Stimulated activated CD8-positive, alpha-beta memory T cell treated with anti-CD3 and anti-CD28 coated beads, Interleukin-12 subunit alpha, Interleukin-12 subunit beta, amount 100 ng/mL, for 24 hours (primary cell): ENCODE measurements at regions not wholly inside any gene's neighbourhood (a gene's known extent, or its start where the extent isn't known, plus 50 kb on each side); places are given as distances from the start of the nearest gene placed in this dataset.
"Not testable (repeated sequence)": the region's sequence is repeated elsewhere in the genome, so short reads cannot be mapped to it uniquely, and the experiment has no call there.

Experiments
- DNase-seq: peaks from one replicate; pipeline ENCODE4 v3.0.0-alpha.2; 2020; ENCODE audit errors: extremely low read depth

DNA sequence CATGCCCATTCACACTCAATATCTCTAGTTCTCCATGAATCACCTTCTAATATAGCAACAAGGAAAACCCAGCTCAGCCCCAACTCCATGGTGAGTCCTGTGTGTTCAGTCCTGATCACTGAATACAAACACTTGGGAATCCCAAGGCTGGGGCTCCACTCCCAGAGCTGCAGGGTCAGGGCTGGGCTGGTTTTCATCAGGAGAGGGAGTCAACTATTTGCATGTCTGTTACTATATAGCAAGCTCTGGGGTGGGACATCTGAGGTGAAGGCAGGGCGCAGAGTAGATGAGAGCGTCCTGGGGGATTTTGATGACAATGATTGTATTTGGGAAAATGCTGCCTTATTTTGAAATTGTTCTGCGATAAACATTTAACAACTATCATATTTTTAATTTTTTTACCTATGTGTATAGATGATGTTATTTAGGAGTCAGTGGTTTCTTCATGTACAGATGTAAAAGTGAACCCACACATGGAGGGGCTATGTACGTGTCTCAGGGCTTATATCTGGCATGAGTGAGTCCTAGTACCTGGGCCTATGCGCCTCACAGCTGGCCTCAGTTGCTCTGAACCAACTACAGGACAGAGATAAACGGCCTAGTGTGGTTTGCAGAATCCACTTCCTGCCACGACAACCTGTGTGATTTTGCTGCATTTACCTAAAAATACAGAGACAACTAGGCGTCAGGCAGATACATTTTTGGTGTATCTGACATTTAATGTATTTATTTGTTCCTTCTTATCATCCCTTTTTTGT, 603.7 kb downstream of the TMEM121 start:
- DNase-seq = not testable (repeated sequence)

DNA sequence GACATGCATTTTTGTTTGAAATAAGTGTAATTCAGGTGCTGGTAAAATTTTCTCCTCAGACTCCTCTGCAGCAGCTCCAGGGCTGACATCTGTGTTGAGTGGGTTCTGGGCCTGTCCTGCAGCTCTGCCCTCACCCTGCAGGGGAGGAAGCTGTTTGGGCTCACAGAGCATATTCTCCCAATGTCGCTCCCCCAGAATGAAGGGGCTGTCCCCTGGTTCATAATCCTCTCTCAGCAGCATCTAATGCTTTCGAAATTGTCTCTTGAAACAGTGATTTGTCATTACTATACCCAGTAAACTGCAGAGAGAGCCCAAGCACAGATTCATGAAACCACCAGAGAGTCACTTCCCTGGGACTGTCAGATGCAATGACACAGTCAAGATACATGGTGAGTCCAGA, 606.7 kb downstream of the TMEM121 start:
- DNase-seq = not testable (repeated sequence)

DNA sequence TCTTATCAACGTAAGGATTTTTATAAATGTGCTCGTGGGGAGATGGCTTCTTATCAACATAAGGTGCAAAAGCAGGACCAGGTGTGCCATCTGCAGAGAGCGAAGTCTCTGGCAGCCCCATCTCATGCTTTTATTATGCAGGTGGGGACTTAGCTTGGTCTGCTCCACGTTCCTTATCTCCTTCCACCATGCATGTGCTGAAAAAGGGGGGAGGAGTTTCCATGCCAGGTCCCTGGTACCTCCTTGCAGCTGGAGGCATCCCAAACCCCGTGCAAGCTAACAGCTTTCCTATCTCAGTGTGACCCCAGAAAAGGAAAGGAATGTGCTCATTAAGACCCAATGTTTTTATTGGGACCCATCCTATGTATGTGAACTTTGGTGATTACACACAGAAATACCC, 608.5 kb downstream of the TMEM121 start:
- DNase-seq = no peak

DNA sequence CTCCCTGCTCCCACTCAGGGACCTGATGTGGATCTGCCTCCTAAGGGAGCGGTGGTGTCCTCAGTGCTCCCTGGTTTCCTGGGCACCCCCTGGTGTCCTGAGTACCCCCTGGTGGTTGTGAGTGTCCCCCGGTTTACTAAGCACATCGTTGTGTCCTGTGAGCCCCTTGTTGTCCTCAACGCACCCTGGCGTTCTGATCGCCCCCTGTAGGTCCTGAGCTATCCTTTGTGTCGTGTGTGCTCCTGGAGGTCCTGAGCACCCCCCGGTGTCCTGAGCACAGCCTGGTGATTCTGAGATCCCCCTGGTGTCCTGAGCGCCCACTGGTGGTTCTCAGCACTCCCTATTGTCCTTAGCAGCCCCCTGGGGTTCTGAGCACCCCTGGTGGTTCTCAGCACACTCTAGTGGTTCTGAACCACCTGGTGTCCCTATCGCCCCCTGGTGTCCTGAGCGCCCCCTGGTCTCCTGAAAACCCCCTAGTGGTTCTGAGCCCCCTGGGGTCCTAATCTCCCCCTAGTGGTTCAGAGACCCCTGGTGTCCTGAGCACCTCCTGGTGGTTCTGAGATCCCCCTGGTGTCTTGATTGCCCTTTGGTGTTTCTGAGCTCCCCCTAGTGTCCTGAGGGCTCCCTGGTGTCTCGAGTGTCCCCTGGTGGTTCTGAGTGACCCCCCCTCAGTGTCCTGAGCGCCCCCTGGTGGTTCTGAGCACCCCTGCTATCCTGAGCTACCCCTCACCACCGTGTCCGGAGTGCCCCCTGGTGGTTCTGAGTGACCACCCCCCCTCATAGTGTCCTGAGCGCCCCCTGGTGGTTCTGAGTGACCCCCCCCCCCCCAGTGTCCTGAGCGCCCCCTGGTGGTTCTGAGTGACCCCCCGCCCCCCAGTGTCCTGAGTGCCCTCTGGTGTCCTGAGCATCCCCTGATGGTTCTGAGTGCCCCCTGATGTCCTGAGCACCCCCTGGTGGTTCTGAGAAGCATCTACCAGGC, 615.1 kb downstream of the TMEM121 start:
- DNase-seq = no peak

DNA sequence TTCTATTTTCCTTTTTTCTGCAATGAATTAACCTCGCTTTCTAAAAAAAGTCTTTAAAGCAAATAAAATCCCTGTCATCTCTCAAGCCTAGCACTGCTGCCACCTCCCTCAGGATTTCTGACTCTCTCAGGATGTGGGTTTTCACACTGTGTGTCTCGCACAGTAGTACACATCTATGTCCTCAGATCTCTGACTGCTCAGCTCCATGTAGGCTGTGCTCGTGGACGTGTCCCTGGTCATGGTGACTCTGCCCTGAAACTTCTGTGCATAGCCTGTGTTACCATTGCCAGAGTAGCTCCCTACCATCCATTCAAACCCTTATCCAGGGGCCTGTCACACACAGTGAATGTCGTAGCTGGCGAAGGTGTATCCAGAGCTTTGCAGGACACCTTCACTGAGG, 619.3 kb downstream of the TMEM121 start:
- not testable (repeated sequence) for DNase-seq

DNA sequence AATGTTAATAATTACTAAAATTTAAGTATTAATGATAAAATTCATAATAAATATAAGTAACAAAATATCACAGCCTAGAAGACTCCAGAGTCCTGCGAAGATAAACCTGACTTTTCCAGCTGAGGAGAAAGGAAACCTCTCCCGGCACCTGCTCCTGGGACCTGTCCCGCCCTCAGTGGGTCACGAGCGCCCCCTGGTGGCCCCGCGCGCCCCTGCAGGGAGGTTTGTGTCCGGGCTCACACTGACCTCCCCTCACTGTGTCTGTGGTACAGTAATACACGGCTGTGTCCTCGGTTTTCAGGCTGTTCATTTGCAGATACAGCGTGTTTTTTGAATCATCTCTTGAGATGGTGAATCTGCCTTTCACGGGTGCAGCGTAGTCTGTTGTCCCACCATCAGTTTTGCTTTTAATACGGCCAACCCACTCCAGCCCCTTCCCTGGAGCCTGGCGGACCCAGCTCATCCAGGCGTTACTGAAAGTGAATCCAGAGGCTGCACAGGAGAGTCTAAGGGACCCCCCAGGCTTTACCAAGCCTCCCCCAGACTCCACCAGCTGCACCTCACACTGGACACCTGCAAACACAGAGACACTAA, 627.1 kb downstream of the TMEM121 start:
- peak; percentile 52 for DNase-seq

DNA sequence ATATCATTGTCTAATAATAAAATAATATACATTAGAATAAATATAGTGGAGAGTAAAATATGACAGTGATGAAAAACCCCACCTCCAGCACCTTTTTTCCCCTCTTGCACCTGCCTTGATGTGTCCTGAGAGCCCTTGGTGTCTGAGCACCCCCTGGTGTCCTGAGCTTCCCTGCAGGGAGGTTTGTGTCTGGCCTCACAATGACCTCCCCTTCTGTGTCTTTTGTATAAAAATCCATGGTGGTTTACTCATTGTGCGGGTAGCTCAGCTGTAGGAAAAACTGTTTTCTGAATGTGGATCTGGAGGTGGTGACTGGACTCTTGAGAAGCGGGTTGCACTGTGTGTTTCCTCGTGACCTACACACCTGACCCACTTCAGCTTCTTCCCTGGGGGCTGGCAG, 636.9 kb downstream of the TMEM121 start:
- no peak for DNase-seq

DNA sequence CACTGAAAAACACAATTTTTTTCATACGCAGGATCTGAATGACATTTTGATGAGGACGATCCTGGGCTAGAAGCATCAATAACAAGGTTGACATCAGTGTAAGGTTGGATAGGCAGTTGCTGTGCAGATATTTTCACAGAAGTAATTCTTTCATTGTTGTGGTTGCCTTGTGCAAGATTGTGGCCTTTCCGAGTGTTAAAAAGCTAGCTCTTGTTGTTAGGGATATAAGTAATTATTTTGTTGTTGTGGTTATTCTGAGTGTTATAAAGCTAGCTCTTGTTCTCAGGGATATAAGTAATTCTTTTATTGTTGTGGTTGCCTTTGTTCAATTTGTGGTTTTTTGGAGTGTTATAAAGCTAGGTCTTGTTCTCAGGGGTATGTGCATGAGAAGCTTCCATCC, 637.4 kb downstream of the TMEM121 start:
- DNase-seq = not testable (repeated sequence)

DNA sequence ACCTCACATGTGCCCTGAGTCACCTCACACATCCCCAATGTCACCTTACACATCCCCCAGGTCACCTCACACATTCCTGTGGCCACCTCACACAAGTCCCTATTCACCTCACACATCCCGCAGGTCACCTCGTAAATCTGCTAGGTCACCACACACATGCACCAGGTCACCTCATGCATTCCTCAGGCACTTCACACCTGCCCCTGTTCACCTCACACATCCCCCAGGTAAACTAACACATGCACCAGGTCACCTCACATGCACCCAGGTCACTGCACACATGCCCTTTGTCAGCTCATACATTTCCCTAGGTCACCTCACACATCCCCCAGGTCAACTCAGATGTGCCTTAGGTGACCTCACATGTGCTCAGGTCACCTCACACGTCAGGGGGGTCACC, 639.8 kb downstream of the TMEM121 start:
- no peak for DNase-seq

DNA sequence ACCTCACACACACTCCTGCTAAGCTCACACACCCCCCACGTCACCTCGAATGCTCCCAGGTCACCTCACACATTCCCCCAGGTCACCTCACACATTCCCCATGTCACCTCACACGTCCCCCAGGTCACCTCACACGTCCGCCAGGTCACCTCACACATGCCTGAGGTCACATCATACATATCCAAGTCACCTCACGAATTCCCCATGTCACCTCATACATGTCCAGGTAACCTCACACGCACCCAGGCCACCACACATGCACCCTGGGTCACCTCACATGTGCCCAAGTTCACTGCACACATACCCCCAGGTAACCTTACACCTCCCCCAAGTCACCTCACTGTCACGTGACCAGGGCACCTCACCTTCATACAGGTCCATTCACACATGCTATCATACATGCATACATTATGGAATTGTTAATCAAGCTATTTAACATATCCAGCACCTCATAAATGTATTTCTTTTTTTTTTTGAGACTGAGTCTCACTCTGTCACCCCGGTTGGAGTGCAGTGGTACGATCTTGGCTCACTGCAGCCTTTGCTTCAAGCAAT, 640.3 kb downstream of the TMEM121 start:
- DNase-seq = no peak

DNA sequence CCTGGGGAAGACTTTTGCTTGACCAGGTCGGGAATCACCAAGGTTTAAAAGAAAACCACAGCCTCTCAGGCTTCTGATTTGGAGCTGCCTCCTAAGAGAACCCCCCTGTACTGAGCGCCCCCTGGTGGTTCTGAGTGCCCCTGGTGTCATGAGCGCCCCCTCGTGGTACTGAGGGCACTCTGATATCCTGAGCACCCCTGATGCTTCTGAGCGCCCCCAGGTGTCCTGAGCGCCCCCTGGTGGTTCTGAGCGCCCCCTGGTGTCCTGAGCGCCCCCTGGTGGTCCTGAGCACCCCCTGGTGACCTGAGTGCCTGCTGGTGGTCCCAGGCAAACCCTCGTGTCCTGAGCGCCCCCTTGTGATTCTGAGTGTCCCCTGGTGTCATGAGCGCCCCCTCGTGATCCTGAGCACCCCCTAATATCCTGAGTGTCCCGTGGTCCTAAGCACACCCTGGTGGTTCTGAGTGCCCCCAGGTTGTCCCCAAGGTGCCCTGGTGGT, 643.8 kb downstream of the TMEM121 start:
- DNase-seq = peak; percentile 38

DNA sequence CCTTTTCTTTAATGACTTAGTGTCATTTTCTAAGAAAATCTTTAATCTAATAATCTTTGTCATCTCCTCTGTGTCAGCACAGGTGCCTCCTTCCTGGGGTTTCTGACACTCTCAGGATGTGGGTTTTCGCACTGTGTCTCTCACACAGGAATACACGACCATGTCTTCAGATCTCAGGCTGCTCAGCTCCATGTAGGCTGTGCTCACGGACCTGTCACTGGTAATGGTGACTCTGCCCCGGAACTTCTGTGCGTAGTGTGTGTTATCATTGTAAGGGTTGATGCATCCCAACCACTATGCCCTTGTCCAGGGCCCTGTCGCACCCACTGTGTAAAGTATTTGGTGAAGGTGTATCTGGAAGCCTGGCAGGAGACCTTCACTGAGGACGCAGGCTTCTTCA, 647.8 kb downstream of the TMEM121 start:
- no peak for DNase-seq

DNA sequence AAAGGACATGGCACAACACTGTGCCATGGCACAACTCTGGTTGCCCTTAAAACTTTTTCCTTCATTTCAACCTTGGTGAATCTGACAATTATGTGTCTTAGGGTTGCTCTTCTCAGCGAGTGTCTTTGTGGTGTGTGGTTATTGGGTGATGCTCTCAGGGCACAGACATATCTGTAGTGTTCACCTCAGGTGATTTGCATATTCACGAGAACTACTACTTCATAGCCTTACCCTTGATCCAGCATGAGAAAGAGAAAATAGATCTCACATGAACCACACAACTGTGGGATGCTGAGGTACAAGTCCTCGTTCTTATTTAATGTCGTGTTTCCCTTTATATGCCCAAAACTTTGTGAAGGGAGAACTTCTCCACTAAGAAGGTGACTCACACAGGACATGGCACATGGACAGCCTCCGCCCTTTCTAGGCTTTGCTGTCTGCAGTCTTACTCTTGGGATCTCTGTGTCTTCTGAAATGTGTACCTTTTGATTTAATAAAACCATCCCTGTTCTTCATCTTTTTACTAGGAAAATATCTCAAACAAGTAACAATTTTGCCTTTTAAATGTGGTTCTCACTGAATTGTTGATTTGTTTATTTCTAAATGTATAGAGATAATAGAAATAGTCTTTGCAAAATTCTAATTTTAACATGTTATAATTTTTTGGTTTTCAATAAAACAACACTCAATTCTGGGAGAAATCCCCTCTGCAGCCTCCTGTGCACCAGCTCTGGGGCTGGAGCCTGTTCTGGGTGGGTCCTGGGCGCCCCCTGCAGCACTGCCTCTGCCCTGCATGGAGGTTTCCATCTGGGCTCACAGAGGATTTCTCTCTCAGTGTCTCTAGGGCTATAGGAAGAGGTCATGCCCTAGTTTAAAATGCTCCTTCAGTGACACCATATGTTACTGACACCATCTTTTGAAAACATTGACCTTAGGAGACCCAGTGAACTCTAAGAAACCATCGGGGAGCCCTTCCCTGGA, 651.2 kb downstream of the TMEM121 start:
- not testable (repeated sequence) for DNase-seq

DNA sequence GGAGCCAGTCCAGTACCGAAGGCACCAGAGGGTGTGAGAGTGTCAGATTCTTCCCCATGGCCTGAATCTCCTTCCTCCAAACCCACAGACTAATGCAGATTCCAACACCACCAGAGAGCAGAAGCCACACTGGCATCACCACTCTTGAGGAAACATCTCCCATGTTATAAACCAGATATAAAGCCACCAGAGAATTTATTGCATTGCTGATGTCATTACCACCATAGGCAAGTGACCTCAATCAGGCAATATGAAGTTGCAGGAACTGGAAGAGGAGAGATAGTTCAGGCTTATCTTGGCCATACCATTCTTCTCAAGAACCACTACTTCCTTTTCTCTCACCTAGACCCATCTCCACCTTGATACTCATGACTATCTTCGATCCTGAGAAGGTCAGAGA, 653.4 kb downstream of the TMEM121 start:
- no peak for DNase-seq

DNA sequence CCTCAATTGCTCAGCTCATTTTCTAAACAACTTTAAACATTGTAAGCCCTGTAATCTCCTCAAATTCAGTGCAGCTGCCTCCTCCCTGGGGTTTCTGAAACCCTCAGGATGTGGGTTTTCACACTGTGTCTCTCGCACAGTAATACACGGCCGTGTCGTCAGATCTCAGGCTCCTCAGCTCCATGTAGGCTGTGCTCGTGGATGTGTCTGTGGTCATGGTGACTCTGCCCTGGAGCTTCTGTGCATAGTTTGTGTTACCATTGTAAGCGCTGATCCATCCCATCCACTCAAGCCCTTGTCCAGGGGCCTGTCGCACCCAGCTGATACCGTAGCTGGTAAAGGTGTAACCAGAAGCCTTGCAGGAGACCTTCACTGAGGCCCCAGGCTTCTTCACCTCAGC, 658.4 kb downstream of the TMEM121 start:
- DNase-seq = peak; percentile 30

DNA sequence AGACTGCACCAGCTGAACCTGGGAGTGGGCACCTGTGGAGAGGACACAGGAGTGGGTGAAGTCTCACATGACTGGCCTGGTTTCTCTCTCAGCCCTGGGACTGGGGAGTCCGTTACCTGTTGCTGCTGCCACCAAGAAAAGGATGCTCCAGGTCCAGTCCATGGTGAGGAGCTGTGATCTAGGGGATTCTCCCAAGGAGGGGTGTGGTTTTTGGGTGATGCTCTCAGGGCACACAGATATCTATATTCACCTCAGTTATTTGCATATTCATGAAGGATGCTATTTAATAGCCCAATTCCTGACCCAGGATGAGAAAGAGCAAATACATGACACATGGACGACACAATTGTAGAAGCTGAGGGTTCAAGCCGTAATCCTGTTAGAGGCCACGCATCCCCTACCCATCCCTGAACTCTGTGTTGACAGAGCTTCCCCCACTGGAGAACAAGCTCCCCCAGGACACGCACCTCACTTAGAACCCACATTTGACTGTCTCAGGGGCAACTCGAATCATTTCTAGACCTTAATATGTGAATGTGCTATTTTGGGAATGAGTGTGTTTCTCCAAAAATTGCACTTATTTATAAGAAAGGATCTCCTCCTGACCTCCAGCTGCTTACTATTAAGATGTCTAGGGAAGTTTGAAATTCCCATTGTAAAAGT, 658.9 kb downstream of the TMEM121 start:
- DNase-seq = not testable (repeated sequence)

DNA sequence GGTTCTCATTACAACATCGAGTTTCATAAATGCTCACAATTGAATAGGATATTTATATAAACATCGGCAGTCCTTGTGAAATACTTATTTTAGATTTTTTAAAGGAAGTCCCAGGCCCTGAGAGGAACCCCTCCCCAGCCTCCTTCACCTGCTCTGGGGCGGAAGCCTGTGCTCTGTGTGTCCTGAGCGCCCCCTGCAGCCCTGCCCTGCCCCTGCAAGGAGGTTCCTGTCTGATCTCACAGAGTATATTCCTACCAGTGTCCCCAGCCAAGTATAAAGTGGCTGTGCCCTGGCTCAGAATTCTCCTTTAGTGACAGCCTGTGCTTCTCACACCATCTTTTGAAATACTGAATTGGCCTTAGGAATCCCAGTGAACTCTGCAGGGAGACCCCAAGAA, 659.5 kb downstream of the TMEM121 start:
- no peak for DNase-seq

DNA sequence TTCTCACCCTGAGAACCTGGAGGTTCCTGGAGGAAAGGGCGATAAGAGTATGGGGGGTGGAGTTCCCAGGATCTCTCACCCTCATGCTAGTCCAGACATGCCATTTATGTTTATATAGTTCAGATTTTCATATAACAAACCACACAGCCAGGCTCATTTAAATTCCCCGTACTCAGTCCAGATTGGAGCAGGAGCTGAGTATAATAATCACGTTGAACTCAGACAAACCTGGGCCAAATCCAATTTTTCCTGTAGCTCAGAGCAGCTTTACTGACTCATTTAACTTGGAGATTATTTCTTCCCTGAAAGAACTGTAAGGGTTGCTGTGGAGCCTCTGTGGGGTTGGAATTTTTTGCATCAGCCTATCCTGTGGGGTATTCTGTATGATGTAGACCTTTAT, 660.8 kb downstream of the TMEM121 start:
- no peak for DNase-seq

DNA sequence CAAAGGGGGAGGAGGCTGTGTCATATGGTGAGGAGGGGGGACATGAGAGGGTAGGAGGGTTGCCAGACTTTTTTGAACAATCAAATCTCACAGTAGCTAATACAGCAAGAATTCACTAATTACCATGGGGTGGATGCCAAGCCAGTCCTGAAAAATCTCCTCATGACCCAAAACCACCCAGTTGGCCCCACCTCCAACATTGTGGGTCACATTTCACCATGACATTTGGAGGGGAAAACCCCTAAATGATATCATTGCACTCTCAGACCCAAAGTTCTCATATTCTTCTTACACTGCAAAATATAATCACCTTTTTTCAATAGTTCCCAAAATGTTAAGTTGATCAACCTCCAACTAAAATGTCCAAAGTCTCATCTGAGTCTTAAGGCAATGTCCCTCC, 666.3 kb downstream of the TMEM121 start:
- DNase-seq = not testable (repeated sequence)

DNA sequence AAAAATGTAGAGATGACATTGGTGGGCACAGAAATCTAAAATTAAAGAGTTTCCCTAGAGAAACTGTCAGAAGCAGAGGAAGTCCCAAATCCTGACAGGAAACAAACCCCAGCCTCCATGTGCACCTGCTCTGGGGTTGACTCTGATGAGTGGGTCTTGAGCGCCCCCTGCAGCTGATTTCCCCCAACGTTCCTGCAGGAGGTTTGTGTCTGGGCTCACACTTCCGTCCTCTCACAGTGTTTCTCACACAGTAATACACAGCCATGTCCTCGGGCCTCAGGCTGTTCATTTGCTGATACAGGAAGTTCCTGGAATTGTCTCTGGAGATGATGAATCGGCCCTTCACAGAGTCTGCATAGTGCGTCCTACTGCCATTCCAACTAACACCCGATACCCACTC, 670.1 kb downstream of the TMEM121 start:
- DNase-seq = peak; percentile 32
